ENCODE measurements at regions not wholly inside any gene's neighbourhood (a gene's known extent, or its start where the extent isn't known, plus 50 kb on each side); places are given as distances from the start of the nearest gene placed in this dataset.

- 77% methylated on average over 3 of the region's 3 CpGs for WGBS (ENCODE audit: low lambda C conversion rate, missing lambda C conversion rate)
- no peaks in the 10 kb centered on the region for H3K9me2 ChIP-seq (replicated peaks; ENCODE audit: insufficient read depth)
- TF ChIP-seq EZH2 (IDR thresholded peaks at IDR 0.05; ENCODE audit: borderline replicate concordance) (no peak), EZH2phosphoT487 (IDR thresholded peaks at IDR 0.05; ENCODE audit: low read depth, severe bottlenecking, unreplicated experiment) (no peak), CTCF (IDR thresholded peaks at IDR 0.05; ENCODE audit: poor library complexity) (no peak)
Measured at GRCh38 chrX:140928739-140929138, 73.7 kb upstream of the SPANXB1 start.

GRCh38 chrX:140933016-140933415, 69.4 kb upstream of the SPANXB1 start:
- Histone ChIP-seq H3K79me2 (no peaks in the 10 kb centered on the region), H3K4me1 (ENCODE audit: insufficient read depth) (no peaks in the 10 kb centered on the region), H3K4me3 (no peak overlapping the region), H3K9me2 (replicated peaks; ENCODE audit: insufficient read depth) (no peaks in the 10 kb centered on the region), H3K27me3 (no peaks in the 10 kb centered on the region), H3K36me3 (replicated peaks; ENCODE audit: insufficient read depth, low read depth) (no peaks in the 10 kb centered on the region), H4K20me1 (ENCODE audit: insufficient read depth, poor library complexity, severe bottlenecking) (no peaks in the 10 kb centered on the region), H3K9me3 (ENCODE audit: low read depth) (no peaks in the 10 kb centered on the region), H3K4me2 (no peak overlapping the region), H2AFZ (peak overlapping the region; percentile 32), H3K27ac (no peak overlapping the region)
- TF ChIP-seq EZH2 (IDR thresholded peaks at IDR 0.05; ENCODE audit: borderline replicate concordance) (no peak), CTCF (IDR thresholded peaks at IDR 0.05; ENCODE audit: poor library complexity) (no peak), EZH2phosphoT487 (IDR thresholded peaks at IDR 0.05; ENCODE audit: low read depth, severe bottlenecking, unreplicated experiment) (no peak)
- DNase-seq (ENCODE audit: low spot score): no peak
- WGBS (ENCODE audit: low lambda C conversion rate, missing lambda C conversion rate): 65% methylated on average over 3 of the region's 3 CpGs

More at GRCh38 chrX:140928739-140929138, 73.7 kb upstream of the SPANXB1 start:
- no peaks in the 10 kb centered on the region for H4K20me1 ChIP-seq (ENCODE audit: insufficient read depth, poor library complexity, severe bottlenecking)
- H3K4me1 ChIP-seq (ENCODE audit: insufficient read depth): no peaks in the 10 kb centered on the region
- H3K36me3 ChIP-seq (replicated peaks; ENCODE audit: insufficient read depth, low read depth): no peaks in the 10 kb centered on the region
- no peak overlapping the region for H3K4me2 ChIP-seq
- no peak overlapping the region for H3K4me3 ChIP-seq
- no peaks in the 10 kb centered on the region for H3K27me3 ChIP-seq
- no peaks in the 10 kb centered on the region for H3K9me3 ChIP-seq (ENCODE audit: low read depth)
- H3K79me2 ChIP-seq: no peaks in the 10 kb centered on the region
- no peak overlapping the region for H2AFZ ChIP-seq
- DNase-seq (ENCODE audit: low spot score): no peak
- no peak overlapping the region for H3K27ac ChIP-seq

GRCh38 chrX:140933874-140934655, 68.3 kb upstream of the SPANXB1 start:
- Histone ChIP-seq H3K4me3 (no peak overlapping the region), H3K27ac (no peak overlapping the region), H4K20me1 (ENCODE audit: insufficient read depth, poor library complexity, severe bottlenecking) (no peaks in the 10 kb centered on the region), H2AFZ (no peak overlapping the region), H3K36me3 (replicated peaks; ENCODE audit: insufficient read depth, low read depth) (no peaks in the 10 kb centered on the region), H3K79me2 (no peaks in the 10 kb centered on the region), H3K9me2 (replicated peaks; ENCODE audit: insufficient read depth) (no peaks in the 10 kb centered on the region), H3K4me2 (no peak overlapping the region), H3K4me1 (ENCODE audit: insufficient read depth) (no peaks in the 10 kb centered on the region), H3K9me3 (ENCODE audit: low read depth) (no peaks in the 10 kb centered on the region), H3K27me3 (no peaks in the 10 kb centered on the region)
- WGBS (ENCODE audit: low lambda C conversion rate, missing lambda C conversion rate): 64% methylated on average over 6 of the region's 6 CpGs
- no peak for TF ChIP-seq EZH2phosphoT487 (IDR thresholded peaks at IDR 0.05; ENCODE audit: low read depth, severe bottlenecking, unreplicated experiment)
- TF ChIP-seq EZH2 (IDR thresholded peaks at IDR 0.05; ENCODE audit: borderline replicate concordance): no peak
- TF ChIP-seq CTCF (IDR thresholded peaks at IDR 0.05; ENCODE audit: poor library complexity): no peak
- DNase-seq (ENCODE audit: low spot score): no peak

Data from hepatocyte (in vitro differentiated cells).